IPS DF 19.7 (cell line): ENCODE measurements at regions not wholly inside any gene's neighbourhood (a gene's known extent, or its start where the extent isn't known, plus 50 kb on each side); places are given as distances from the start of the nearest gene placed in this dataset.

Experiments
- DNase-seq: peaks from one replicate; pipeline ENCODE4 v3.0.0-alpha.2; 2013; ENCODE audit warnings: low read depth, low spot score

- DNase-seq, result no peak
Observed at GRCh38 chr3:16808393-16809107, 76.2 kb upstream of the PLCL2 start.

GRCh38 chr3:16809482-16809881, 75.3 kb upstream of the PLCL2 start:
- DNase-seq, result no peak

- no peak for DNase-seq
Observed at GRCh38 chr3:16809993-16810392, 74.8 kb upstream of the PLCL2 start.

- DNase-seq, result no peak
Observed at GRCh38 chr3:16810593-16811367, 74.0 kb upstream of the PLCL2 start.

GRCh38 chr3:16811950-16812349, 72.8 kb upstream of the PLCL2 start:
- DNase-seq, result no peak

- no peak for DNase-seq
Observed at GRCh38 chr3:16813336-16813735, 71.4 kb upstream of the PLCL2 start.

- no peak for DNase-seq
Observed at GRCh38 chr3:16816048-16816780, 68.5 kb upstream of the PLCL2 start.

- DNase-seq, result no peak
Observed at GRCh38 chr3:16817197-16817596, 67.6 kb upstream of the PLCL2 start.

GRCh38 chr3:16818194-16818593, 66.6 kb upstream of the PLCL2 start:
- no peak for DNase-seq

- no peak for DNase-seq
Observed at GRCh38 chr3:16818945-16819344, 65.8 kb upstream of the PLCL2 start.

- DNase-seq, result no peak
Observed at GRCh38 chr3:16820485-16820884, 64.3 kb upstream of the PLCL2 start.

GRCh38 chr3:16821053-16821452, 63.7 kb upstream of the PLCL2 start:
- no peak for DNase-seq

- DNase-seq, result no peak
Observed at GRCh38 chr3:16824081-16824696, 60.6 kb upstream of the PLCL2 start.

GRCh38 chr3:16825617-16826204, 59.0 kb upstream of the PLCL2 start:
- no peak for DNase-seq

- DNase-seq, result peak; percentile 47
Observed at GRCh38 chr3:16828815-16829214, 55.9 kb upstream of the PLCL2 start.

GRCh38 chr3:16831846-16832245, 52.9 kb upstream of the PLCL2 start:
- no peak for DNase-seq

GRCh38 chr3:16834214-16834613, 50.5 kb upstream of the PLCL2 start:
- DNase-seq, result no peak

- no peak for DNase-seq
Observed at GRCh38 chr3:16834753-16835152, 50.0 kb upstream of the PLCL2 start.
